ENCODE measurements at regions not wholly inside any gene's neighbourhood (a gene's known extent, or its start where the extent isn't known, plus 50 kb on each side); places are given as distances from the start of the nearest gene placed in this dataset.

DNA sequence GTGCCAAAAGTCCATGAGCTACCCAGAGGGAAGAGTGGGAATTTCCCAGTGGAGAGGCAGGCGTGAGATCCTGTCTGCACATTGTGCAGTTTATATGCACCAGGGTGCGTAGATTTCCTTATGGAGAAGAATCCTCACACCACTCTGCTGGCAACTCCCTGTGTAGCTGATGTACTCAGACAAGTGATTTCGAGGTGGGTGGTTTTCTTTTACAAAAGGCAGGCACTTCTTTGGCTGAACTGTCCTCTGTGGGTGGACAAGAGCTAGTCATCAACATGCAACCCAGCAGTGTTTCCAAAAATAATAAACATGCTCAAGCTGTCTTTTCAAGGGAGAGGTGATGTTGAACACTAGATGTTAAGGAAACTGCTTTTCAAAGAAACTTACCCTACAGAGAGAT, 121.7 kb upstream of the NXT1 start:
- DNase-seq = no peak

DNA sequence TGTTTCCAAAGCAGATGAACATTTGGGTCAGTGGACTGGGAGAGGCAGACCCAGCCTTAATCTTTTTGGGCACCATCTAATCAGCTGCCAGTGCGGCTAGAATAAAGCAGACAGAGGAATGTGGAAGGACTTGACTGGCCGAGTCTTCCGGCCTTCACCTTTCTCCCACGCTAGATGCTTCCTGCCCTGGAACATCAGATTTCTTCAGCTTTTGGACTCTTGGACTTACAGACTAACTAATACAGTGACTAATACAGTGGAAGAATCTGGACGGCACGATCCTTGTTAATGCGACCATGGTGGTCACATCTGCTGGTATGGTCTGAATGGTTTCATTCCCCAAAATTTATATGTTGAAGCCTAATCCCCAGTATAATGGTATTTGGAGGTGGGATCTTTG, 122.6 kb upstream of the NXT1 start:
- DNase-seq = no peak

DNA sequence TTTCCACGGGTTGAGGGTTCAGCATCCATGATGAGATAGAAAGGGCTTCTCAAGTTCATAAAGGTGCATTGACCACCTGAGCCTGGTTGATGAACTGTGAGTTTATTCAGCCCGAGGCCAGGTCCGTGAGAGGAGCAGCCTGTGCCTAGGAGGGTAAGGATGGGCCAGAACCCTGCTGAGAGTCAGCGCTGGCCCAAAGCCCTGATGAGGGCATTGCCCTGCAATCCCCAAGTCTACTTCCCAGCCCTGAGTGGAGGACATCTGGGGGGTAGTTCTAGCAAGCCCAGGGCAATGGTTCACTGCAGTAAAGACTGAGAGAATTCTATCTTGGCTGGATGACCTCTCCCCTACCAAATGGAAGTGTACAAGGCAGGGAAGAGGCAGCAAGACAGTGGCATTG, 123.3 kb upstream of the NXT1 start:
- DNase-seq = no peak

DNA sequence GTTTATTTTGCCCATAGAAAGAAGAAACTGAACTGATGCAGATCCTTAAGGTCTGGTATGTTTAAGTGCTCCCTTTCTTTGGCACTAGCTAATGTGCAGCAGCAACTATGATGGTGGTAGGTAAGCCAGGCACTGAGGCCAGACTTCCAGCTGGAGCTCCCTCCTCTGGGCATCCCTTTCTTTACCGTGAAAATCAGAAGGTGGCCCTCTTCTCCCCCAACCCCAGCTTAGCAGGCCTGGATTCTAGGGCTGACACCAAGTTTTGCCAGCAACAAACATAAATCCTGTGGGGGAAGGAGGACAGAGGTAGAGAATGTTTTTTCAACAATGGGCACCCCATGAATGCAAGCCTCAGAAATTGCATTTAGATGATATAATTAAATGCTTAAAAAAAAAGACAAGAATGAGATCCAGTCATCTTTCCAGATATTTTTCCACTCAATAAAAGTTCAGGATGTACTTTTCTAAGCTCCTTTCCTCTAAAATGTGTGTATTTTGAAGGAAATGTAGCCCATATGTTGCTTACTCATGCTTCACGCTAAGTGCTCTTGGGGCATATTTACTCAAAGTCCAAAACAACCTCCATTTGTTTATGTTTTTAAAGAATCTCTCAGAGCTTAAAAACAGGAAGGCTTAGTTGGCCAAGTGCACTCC, 123.9 kb upstream of the NXT1 start:
- DNase-seq = no peak

DNA sequence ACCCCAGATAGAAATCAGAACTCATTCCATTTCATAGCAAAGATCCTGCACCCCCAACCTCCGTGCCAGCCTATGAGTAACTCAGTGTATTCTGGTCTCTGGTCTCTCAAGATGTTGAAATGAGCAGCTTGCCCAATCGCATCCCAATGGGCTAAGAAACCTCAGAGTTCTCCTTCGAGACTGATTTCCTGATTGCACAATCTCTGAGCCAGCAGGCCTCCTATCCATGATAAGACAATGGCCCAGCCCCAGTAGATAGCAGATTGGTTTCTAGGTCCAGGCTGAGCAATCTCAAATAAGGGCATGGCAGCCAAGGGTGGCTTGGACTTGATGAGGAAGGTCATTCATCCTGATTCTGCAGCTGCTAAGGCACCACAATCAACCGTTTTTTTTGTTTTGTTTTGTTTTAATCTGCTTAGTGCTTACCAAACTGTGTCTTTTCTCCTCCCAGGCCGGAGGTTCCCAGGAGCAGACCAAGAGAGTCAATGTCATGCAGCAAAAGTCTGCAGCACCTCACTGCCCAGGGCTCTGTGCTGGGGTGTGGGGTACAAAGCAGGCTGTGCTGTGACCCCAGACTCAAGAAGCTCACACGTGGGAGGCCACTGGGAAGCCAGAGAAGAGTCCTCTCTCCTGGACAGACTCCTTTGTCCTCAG, 125.1 kb upstream of the NXT1 start:
- no peak for DNase-seq

DNA sequence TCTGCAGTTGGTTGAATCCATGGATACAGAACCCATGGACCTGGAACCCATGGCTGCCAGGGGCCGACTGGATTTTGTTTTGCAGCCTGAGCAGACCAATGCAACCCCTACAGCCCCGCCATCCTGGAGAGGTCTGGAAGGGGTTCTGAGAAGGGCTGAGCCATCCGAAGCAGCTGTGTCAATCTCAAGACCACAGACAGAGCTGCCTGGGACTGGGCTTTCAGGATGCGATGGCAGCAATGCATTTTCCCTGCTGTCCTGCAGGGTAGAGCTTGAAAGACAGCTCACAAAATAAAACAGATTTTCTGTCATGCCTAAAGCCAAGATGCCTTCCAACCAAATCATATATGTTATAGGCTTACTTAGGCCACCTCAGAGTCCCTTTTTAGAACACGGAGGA, 125.8 kb upstream of the NXT1 start:
- DNase-seq = no peak

DNA sequence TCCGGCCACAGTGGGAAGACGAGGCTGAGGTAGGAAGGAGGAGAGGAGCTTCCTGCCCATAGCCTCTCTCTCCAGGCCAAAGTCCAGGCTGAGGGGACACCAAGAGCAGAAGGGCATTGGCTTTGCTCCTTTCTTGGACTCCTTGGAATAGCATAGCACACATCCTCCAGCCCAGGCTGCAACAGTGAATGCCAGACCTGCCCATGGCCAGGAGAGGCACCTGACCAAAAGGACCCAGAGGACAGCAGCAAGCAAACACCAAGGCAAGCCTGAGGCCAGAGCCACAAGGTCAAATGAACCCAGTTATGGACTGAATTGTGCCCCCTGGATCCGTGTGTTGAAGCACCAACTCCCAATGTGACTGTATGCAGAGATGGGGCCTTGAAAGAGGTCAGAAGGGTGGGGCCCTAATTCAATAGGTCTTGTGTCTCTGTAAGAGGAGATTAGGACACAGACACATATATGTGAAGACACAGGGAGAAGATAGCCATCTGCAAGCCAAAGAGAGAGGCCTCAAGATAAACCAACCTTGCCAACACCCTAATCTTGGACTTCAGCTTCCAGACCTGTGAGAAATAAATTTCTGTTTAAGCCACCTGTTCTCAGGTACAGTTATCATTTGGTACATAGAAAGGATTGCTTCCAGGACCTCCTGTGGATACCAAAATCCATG, 126.5 kb upstream of the NXT1 start:
- no peak for DNase-seq

DNA sequence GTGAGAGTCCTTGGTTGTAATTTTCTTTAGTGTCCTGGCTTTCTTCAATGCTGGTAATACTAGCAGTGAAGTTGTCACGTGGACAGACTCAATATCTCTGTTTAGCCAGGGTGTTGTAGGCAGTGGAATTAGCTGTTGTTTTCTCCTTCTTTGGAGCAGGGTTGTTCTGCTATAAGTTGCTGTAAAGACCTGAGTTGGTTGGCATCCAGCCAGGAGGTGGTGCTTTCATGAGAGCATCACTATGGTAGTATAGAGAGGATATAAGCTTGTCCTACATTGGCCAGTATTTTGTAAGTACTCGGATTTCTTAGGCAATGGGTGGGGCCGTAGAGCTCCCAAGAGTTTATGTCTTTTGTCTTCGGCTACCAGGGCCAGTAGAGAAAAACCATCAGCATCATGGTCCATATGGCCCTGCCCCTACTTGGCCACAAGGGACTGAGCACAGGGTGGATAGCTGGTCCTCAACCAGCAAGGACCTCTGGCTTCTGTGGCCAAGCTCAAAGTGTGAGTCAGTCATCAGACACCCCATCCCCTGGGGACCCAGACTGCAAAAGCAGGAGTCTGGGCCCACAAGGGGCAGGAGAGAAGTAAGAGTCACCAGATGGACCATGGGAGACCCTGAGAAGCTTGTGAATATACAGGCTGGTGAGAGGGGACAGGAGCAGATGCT, 127.9 kb upstream of the NXT1 start:
- no peak for DNase-seq

DNA sequence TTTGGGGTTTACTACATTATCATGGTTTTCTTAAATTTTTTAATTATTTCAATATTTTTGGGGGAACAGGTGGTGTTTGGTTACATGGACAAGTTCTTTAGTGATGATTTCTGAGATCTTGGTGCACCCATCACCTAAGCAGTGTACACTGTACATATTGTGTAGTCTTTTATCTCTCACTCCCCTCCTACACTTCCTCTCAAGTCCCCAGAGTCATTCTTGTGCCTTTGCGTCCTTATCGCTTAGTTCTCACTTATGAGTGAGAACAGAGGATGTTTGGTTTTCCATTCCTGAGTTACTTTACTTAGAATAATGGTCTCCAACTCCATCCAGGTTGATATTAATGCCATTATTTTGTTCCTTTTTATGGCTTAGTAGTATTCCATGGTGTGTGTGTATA, 130.9 kb upstream of the CD93 start:
- no peak for DNase-seq

DNA sequence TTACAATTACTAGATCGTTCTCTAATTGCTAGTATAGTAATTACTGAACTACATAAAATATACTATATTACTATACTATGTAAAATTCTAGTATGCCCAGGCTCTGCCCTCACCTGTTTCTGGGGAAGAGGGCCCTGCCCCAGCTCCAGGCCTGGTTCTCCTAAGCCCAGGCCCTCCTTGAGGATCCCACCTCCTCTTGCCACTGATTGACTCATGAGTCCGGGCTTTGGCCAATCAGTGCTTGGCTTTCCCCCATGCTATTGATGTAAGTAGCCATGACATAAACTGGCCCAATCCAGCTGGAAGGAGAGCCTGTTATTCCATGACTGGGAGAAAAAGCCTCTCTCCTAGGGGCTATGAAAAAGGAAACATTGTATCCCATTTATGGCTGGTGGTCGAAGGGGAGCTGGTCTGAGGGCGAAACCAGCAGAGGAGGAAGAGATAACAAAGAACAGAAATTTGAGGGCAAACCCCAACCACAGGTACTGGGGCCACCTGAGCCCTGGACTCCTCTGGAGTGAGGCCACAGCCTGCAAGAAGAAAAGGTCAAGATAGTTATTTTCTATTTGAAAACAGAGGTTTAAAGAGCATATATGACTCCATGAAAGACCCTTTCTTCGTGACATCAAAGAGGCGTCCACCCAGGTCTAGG, 129.3 kb upstream of the CD93 start:
- no peak for DNase-seq

DNA sequence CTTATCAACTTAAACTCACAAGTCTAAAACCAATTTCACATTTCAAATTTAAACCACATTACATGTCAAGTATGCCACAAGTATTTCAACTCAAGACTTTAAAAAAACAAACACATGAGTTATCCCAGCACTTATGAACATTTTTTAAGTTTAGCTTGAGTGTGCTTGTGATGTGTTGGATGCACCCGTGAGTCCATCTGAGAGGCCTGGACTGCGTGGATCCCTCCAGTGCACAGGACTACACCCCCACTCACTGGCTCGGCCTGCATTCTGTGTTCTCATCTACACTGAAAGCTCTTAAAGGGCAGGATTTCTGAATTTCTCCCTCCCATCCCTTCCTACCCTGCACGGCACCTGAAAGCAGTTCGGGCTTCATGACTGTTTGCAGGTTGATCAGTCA, 128.8 kb upstream of the CD93 start:
- DNase-seq = no peak

DNA sequence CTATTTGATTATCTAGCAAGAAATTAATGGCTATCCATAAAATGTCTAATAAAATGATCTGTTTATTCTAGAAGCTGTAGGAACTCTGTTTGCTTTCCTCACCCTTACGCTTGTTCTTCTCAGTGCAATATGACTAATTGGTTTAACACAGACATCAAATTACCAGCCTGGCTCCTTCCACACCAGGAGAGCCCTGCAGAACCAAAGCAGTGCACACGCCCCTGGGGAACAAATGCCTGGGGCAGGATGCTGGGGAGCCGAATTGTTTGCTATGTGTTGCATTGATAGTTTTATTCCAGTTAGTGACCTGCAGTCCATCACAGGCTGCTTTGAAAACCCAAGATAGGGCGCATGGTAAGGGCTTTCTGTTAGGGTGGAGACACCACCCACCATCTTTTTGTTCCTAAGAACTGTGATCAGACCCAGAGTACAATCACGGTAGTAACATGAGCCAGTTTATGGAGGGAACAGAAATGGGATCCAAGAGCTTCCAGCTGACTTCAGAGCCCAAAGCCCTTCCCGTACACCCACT, 126.4 kb upstream of the CD93 start:
- no peak for DNase-seq

DNA sequence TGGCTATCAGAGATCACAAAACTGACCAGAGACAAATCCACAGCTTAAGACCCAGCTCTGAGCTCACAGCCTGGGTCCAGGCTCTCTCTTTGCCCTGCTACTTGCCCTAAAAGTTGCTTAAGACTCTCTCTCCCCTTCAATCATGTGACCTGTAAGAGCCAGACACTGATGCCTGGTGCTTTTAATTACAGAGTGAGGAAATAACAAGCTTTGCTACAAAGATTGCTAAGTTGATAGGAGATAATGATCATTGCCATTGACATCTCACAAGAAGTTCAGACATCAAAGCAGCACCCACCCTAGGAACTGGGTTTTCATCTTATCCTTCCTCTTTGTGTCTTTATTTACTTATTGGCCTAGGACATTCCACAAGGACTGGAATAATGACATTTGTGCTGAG, 125.9 kb upstream of the CD93 start:
- no peak for DNase-seq

DNA sequence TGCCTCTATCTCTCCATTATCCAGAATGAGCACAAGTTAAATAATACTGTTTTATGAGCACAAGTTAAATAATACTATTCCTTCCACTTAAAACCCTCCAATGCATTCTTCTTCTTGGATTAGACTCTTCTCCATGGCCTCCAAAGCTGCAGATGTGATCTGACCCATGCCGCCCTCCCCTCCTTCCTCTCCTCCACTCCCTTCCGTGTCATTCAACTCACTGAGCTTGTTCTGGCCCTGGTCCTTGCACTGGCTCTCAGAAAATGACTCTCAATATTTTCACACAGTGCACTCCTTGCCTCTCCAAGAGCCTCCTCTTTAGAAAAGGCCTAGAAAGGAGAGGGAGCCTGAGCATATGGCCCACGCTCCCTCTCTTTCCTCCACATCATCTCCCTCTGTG, 125.0 kb upstream of the CD93 start:
- no peak for DNase-seq

DNA sequence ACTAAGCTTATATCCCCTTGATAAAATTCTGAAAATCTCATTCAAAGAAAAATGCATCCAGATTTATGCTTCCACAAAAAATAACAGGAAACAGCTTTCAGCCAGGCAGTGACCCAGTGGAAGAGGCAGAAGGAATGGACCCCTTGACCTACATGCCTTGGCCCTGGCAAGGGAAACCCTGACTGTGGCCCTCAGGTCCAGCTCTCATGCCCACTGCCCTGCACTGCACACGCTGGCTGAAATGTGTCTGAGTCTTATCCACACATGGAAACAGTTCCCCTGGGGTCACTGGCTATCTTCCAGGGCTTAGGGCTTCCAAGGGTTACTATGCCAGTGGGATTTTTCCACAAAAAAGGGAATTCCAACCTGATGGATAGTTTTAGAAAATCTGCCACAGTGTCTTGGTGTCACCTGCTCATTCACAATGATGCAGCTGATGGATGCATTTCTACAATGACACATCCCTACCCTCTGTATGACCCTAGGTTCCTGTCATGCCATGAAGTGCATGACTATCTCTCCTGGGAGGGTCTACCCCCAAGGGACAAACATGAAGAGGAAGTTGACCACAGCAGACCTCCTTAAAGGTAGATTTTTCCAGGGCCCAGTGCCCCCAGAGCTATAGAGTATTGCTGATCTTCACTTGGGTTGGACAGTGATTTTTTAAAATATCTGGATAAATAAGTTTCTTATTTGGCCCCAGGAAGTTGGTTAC, 121.9 kb upstream of the CD93 start:
- no peak for DNase-seq

DNA sequence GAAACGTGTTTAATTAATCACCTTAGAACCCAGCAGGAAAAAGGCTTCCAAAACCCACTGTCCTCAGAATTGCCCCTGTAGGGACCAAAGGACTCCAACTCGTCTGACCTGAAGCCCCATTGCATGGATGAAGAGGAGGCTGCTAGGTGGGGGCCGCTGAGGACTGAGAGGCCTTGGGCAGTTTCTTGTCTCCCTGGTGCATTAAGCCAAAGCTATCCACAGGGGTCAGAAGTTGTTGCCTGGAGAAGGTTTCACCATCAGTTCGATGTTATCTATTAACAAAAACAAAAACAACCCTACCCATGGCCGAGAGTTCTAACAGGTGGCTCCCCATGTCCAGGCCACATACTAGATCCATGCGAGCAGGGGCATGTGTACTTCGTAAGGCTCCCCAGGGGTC, 120.9 kb upstream of the CD93 start:
- DNase-seq = no peak

DNA sequence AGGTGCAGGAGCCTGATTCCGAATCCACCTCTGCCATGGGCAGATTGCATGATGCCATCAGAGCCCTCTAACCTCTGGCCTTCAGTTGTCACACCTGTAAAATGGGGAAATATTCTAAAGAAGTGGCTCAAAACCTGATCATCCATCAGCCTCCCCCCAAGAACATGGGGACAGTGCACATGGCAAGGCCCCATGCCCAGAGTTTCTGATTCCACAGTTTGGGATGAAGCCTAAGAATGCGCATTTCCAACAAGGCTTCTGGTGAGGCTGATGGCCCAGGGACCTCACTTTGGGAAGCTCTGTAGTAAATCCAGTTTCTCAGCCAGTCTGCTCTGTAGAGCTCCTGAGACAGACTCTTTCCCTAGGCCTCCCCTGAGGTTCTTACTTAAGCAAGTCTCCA, 119.9 kb upstream of the CD93 start:
- no peak for DNase-seq

DNA sequence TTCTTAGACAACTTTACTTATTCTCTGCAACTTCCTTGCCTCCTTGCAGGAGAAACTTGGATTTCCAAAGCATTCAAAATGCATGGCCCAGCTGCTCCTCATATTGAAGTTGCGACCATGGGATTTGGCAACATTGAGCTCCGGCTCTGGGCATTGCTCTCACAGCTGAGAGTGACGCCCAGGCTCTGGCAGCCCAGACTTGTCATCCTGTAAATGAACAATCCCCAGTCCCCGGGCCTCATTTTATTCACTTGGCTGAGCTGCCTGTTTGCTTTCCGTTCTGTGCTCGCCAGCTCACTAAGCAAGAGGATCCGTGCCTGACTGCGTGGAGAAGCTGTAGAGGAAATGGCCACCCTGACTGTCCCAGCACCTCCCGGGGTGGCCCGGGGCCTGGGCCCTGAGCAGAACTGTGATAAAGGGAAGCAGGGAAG, 119.5 kb upstream of the CD93 start:
- DNase-seq = no peak

DNA sequence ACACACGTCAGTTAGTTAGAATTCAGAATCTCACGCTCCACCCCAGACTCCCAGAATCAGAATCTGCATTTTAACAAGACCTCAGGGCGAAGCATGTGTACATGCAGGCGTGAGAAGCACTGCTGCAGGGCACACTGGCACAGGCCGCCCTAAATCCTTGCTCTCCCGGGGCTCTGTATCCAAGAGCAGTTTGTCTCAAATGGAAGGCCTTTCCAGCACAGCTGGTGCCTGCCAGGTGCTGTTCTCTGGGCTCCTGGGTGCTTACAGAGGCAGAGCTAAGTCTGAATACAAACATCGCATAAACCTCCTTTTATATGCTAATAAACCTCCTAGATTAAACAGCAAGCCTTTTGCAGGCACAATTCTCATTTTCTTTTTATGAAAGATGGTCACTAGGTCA, 119.1 kb upstream of the CD93 start:
- DNase-seq = no peak

DNA sequence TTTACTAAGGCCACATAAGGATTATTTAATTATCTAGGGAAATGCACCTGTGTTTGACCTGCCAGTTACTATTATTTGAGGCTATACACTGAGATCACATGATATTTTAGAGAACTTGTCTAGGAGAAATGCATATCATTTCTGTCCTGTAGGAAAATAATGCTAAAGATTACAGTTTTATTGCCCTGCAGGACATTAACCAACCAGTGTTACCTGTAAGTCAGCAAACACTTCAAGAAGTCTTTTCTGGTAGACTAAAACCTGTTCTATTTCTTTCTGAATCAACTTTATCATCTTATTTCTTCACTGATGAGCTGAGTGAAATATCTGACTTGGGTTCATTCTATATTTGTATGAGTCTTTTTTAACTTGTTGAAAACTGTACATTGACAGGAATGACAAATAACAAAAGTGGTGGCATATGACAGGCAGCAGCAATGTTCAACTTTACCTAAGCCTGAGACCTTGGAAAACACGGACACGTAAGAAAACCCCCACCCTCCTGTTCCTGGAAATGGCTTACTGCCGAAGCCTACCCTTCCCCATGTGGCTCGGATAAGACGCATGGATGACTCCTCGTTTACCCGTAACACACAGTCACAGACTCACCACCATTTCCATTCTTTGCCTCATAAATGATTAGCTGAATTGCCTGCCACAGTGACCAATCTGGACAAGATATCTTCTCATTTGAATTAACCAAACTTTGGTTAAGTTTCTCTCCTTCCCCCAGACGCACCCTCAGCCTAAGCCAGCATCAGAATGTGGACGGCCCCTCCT, 118.0 kb upstream of the CD93 start:
- no peak for DNase-seq

DNA sequence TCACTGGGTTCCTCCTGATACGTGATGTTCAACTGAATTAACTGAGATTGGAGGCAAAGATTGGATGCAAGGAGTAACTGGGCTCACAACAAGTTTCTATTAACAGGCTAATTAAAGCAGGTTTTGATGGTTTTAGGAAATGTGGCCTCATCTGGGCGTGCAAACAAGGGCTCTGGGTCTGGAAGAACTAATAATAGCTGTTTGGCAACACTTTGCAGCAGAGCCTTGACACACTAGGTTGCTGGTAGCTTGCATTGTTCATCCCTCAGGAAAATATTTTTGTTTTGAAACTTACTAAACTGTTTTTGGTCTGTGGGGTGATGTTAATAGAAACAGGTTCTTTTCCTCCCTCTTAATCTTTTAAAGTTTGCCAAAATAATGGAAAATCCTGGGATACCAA, 117.2 kb upstream of the CD93 start:
- DNase-seq = no peak

DNA sequence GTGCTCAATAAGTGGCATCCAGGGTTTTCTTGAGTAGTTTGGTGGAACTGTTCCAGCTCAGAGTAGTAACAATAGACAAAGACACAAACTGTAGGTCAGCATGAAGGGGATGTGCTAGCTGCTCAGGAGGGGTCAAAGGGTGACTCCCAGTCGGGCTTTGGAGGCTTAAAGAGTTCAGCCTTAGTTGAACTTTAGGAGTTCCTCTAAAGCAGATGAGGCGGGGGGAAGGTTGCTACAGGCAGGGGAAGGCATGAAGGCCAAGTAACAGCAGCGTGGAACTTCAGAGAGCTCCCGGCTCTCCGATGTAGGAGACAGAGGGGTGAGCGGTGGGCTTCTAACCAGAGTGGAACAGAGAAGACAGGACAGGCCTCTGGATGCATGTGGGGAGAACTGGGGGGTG, 115.5 kb upstream of the CD93 start:
- no peak for DNase-seq
